ENCODE measurements at regions not wholly inside any gene's neighbourhood (a gene's known extent, or its start where the extent isn't known, plus 50 kb on each side); places are given as distances from the start of the nearest gene placed in this dataset.
"Not testable (repeated sequence)": the region's sequence is repeated elsewhere in the genome, so short reads cannot be mapped to it uniquely, and the experiment has no call there.

DNA sequence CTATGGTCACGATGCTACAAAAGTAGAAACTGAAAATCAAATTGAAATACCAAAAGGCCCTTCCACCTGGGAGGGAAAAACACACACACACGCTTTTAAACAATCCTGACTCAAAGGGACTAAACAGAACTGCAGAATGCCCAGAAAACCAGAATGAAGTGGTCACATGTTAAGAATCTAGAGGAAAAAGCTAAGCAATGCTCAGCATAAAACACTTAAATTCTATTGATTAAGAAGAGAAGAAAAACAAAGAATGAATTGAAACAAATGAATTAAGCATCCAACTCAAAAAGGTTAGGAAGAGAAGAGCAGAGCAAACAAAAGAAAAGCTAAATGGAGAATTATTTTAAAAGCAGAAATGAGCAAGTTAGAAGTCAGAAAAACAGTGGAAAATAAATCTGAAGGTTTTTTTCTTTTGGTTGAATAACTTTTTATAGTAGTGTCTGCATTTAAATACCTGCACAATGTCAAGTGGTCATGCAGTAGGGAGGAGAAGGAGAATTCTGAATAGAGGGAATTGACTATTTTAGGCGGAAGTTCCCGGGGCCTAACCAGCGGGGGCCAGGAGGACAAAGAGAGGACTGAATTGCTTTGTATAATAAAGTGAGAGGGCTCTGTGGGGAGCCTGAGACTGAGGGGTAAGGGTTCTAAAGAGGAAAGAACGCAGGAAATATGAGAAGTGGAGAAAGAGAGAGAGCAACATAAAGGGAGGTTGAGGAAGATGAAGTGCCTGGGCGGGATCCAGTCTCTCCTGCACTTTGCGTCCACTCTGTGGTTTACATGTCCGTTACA is 146.8 kb downstream of the ATPSCKMT start:
- Histone ChIP-seq H3K36me3 (ENCODE audit: control insufficient read depth in 2 of 2, insufficient read depth in 1 of 2, low read length in 2 of 2) (no peaks in the 10 kb centered on the region), H3K9me3 (ENCODE audit: control insufficient read depth, insufficient read depth, low read depth, low read length) (no peaks in the 10 kb centered on the region; the same call in 1 of the 2 replicates), H3K4me3 (ENCODE audit: low read depth, low read length) (no peak overlapping the region), H3K27ac (ENCODE audit: extremely low read depth, low read depth, low read length) (no peak overlapping the region), H3K4me1 (ENCODE audit: control insufficient read depth, insufficient read depth, low read length) (no peaks in the 10 kb centered on the region)
- TF ChIP-seq ZNF600 (tag by site-specific recombination; IDR thresholded peaks at IDR 0.05) (no peak), ZNF10 (tag by site-specific recombination; IDR thresholded peaks at IDR 0.05) (no peak), ZNF214 (tag by site-specific recombination; IDR thresholded peaks at IDR 0.05; ENCODE audit: borderline replicate concordance) (no peak), ZNF404 (tag by site-specific recombination; IDR thresholded peaks at IDR 0.05) (no peak), ZNF561 (tag by site-specific recombination; IDR thresholded peaks at IDR 0.05; ENCODE audit: borderline replicate concordance) (no peak), REPIN1 (tag by site-specific recombination; IDR thresholded peaks at IDR 0.05; ENCODE audit: low read depth) (no peak), HOXD13 (CRISPR knock-in tag; IDR thresholded peaks at IDR 0.05; ENCODE audit: borderline replicate concordance) (no peak), ZNF624 (tag by site-specific recombination; IDR thresholded peaks at IDR 0.05) (no peak), ZNF350 (tag by site-specific recombination; IDR thresholded peaks at IDR 0.05) (no peak)
- TF ChIP-seq, protein P1, sequence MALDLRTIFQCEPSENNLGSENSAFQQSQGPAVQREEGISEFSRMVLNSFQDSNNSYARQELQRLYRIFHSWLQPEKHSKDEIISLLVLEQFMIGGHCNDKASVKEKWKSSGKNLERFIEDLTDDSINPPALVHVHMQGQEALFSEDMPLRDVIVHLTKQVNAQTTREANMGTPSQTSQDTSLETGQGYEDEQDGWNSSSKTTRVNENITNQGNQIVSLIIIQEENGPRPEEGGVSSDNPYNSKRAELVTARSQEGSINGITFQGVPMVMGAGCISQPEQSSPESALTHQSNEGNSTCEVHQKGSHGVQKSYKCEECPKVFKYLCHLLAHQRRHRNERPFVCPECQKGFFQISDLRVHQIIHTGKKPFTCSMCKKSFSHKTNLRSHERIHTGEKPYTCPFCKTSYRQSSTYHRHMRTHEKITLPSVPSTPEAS (tag by site-specific recombination; IDR thresholded peaks at IDR 0.05): no peak
- TF ChIP-seq, protein P2, sequence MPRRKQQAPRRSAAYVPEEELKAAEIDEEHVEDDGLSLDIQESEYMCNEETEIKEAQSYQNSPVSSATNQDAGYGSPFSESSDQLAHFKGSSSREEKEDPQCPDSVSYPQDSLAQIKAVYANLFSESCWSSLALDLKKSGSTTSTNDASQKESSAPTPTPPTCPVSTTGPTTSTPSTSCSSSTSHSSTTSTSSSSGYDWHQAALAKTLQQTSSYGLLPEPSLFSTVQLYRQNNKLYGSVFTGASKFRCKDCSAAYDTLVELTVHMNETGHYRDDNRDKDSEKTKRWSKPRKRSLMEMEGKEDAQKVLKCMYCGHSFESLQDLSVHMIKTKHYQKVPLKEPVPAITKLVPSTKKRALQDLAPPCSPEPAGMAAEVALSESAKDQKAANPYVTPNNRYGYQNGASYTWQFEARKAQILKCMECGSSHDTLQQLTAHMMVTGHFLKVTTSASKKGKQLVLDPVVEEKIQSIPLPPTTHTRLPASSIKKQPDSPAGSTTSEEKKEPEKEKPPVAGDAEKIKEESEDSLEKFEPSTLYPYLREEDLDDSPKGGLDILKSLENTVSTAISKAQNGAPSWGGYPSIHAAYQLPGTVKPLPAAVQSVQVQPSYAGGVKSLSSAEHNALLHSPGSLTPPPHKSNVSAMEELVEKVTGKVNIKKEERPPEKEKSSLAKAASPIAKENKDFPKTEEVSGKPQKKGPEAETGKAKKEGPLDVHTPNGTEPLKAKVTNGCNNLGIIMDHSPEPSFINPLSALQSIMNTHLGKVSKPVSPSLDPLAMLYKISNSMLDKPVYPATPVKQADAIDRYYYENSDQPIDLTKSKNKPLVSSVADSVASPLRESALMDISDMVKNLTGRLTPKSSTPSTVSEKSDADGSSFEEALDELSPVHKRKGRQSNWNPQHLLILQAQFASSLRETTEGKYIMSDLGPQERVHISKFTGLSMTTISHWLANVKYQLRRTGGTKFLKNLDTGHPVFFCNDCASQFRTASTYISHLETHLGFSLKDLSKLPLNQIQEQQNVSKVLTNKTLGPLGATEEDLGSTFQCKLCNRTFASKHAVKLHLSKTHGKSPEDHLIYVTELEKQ (tag by site-specific recombination; IDR thresholded peaks at IDR 0.05; ENCODE audit: borderline replicate concordance): no peak
- TF ChIP-seq, protein P3, sequence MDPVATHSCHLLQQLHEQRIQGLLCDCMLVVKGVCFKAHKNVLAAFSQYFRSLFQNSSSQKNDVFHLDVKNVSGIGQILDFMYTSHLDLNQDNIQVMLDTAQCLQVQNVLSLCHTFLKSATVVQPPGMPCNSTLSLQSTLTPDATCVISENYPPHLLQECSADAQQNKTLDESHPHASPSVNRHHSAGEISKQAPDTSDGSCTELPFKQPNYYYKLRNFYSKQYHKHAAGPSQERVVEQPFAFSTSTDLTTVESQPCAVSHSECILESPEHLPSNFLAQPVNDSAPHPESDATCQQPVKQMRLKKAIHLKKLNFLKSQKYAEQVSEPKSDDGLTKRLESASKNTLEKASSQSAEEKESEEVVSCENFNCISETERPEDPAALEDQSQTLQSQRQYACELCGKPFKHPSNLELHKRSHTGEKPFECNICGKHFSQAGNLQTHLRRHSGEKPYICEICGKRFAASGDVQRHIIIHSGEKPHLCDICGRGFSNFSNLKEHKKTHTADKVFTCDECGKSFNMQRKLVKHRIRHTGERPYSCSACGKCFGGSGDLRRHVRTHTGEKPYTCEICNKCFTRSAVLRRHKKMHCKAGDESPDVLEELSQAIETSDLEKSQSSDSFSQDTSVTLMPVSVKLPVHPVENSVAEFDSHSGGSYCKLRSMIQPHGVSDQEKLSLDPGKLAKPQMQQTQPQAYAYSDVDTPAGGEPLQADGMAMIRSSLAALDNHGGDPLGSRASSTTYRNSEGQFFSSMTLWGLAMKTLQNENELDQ (tag by site-specific recombination; IDR thresholded peaks at IDR 0.05; ENCODE audit: low read depth): no peak
- TF ChIP-seq, protein P4, sequence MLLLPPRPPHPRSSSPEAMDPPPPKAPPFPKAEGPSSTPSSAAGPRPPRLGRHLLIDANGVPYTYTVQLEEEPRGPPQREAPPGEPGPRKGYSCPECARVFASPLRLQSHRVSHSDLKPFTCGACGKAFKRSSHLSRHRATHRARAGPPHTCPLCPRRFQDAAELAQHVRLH (tag by site-specific recombination; IDR thresholded peaks at IDR 0.05): no peak
- TF ChIP-seq, protein P5, sequence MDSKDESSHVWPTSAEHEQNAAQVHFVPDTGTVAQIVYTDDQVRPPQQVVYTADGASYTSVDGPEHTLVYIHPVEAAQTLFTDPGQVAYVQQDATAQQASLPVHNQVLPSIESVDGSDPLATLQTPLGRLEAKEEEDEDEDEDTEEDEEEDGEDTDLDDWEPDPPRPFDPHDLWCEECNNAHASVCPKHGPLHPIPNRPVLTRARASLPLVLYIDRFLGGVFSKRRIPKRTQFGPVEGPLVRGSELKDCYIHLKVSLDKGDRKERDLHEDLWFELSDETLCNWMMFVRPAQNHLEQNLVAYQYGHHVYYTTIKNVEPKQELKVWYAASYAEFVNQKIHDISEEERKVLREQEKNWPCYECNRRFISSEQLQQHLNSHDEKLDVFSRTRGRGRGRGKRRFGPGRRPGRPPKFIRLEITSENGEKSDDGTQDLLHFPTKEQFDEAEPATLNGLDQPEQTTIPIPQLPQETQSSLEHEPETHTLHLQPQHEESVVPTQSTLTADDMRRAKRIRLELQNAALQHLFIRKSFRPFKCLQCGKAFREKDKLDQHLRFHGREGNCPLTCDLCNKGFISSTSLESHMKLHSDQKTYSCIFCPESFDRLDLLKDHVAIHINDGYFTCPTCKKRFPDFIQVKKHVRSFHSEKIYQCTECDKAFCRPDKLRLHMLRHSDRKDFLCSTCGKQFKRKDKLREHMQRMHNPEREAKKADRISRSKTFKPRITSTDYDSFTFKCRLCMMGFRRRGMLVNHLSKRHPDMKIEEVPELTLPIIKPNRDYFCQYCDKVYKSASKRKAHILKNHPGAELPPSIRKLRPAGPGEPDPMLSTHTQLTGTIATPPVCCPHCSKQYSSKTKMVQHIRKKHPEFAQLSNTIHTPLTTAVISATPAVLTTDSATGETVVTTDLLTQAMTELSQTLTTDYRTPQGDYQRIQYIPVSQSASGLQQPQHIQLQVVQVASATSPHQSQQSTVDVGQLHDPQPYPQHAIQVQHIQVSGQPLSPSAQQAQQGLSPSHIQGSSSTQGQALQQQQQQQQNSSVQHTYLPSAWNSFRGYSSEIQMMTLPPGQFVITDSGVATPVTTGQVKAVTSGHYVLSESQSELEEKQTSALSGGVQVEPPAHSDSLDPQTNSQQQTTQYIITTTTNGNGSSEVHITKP (tag by site-specific recombination; IDR thresholded peaks at IDR 0.05): no peak
- TF ChIP-seq, protein P6, sequence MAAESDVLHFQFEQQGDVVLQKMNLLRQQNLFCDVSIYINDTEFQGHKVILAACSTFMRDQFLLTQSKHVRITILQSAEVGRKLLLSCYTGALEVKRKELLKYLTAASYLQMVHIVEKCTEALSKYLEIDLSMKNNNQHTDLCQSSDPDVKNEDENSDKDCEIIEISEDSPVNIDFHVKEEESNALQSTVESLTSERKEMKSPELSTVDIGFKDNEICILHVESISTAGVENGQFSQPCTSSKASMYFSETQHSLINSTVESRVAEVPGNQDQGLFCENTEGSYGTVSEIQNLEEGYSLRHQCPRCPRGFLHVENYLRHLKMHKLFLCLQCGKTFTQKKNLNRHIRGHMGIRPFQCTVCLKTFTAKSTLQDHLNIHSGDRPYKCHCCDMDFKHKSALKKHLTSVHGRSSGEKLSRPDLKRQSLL (tag by site-specific recombination; IDR thresholded peaks at IDR 0.05): no peak
- ChIA-PET CTCF (no interaction called here), POLR2A (no interaction called here)

GRCh38 chr5:10102235-10102634 is 147.5 kb downstream of the ATPSCKMT start:
- H3K27ac ChIP-seq (ENCODE audit: extremely low read depth, low read depth, low read length); H3K36me3 ChIP-seq (ENCODE audit: control insufficient read depth in 2 of 2, insufficient read depth in 1 of 2, low read length in 2 of 2); H3K9me3 ChIP-seq (ENCODE audit: control insufficient read depth, insufficient read depth, low read depth, low read length); H3K4me1 ChIP-seq (ENCODE audit: control insufficient read depth, insufficient read depth, low read length); POLR2A ChIA-PET; H3K4me3 ChIP-seq (ENCODE audit: low read depth, low read length): not testable (repeated sequence)
- CTCF ChIA-PET: interaction anchor here (0.7 kb wide), 1 partner anchor 87 kb away, joined by 3 read pairs; no protein-coding TSS in a partner anchor

Measured in HEK293 (cell line).